OCI-LY1 (cell line): ENCODE measurements at regions not wholly inside any gene's neighbourhood (a gene's known extent, or its start where the extent isn't known, plus 50 kb on each side); places are given as distances from the start of the nearest gene placed in this dataset.

Experiments used
- H2AFZ ChIP-seq: fragments of 200-600 bp; sonication (generic), shearing (Covaris generic); 2 replicates; pipeline ENCODE4 v1.6.0; 2014; ENCODE audit warnings: antibody characterized with exemption, mild to moderate bottlenecking, low read length
- H3F3A ChIP-seq: fragments of 200-600 bp; sonication (generic), shearing (Covaris generic); 2 replicates; pipeline ENCODE4 v1.6.0; 2014; ENCODE audit warnings: mild to moderate bottlenecking, antibody characterized with exemption, low read length, moderate library complexity; ENCODE audit not compliant: insufficient read depth
- H3K27ac ChIP-seq: fragments of 200-600 bp; sonication (generic); 2 replicates; pipeline ENCODE4 v1.5.1; 2014; ENCODE audit warnings: low read length, mixed run types, mild to moderate bottlenecking, low read depth; ENCODE audit not compliant: poor library complexity, severe bottlenecking
- H3K27me3 ChIP-seq: fragments of 200-600 bp; sonication (generic); 2 replicates; pipeline ENCODE4 v1.6.0; 2014; ENCODE audit warnings: antibody characterized with exemption, mild to moderate bottlenecking, low read length, moderate library complexity; ENCODE audit not compliant: insufficient read depth
- H3K36me3 ChIP-seq: fragments of 200-600 bp; sonication (generic); 2 replicates; pipeline ENCODE4 v1.6.1; 2014; ENCODE audit warnings: mild to moderate bottlenecking, antibody characterized with exemption, low read length, moderate library complexity, mixed read lengths; ENCODE audit not compliant: insufficient read depth
- H3K4me1 ChIP-seq: fragments of 200-600 bp; sonication (generic); 2 replicates; pipeline ENCODE4 v1.5.1; 2014; ENCODE audit warnings: mild to moderate bottlenecking, low read length, moderate library complexity; ENCODE audit not compliant: insufficient read depth, severe bottlenecking
- H3K4me2 ChIP-seq: fragments of 200-600 bp; sonication (generic), shearing (Covaris generic); 2 replicates; pipeline ENCODE4 v1.6.1; 2014; ENCODE audit warnings: low read length
- H3K4me3 ChIP-seq: fragments of 200-600 bp; sonication (generic); 2 replicates; pipeline ENCODE4 v1.5.1; 2014; ENCODE audit warnings: low read length, low read depth, mild to moderate bottlenecking, mixed read lengths; ENCODE audit not compliant: poor library complexity, severe bottlenecking
- H3K79me2 ChIP-seq: fragments of 200-600 bp; shearing (Covaris generic); 2 replicates; pipeline ENCODE4 v1.6.1; 2016; ENCODE audit warnings: mixed run types, low read length, mixed read lengths; ENCODE audit not compliant: insufficient read depth
- H3K9ac ChIP-seq: fragments of 200-600 bp; sonication (generic), shearing (Covaris generic); 2 replicates; pipeline ENCODE4 v1.6.1; 2014; ENCODE audit warnings: mild to moderate bottlenecking, low read length, mixed read lengths
- H3K9me2 ChIP-seq: fragments of 200-600 bp; sonication (generic), shearing (Covaris generic); 2 replicates; pipeline ENCODE4 v1.6.1; 2014; ENCODE audit warnings: low read depth, mild to moderate bottlenecking, low read length, mixed read lengths
- H3K9me3 ChIP-seq: fragments of 200-600 bp; shearing (Covaris generic); 2 replicates; pipeline ENCODE4 v1.6.1; 2014; ENCODE audit warnings: low read length, mixed read lengths
- H4K20me1 ChIP-seq: fragments of 200-600 bp; sonication (generic), shearing (Covaris generic); 2 replicates; pipeline ENCODE4 v1.6.0; 2016; ENCODE audit warnings: mild to moderate bottlenecking, low read length; ENCODE audit not compliant: insufficient read depth
- EZH2 ChIP-seq: fragments of 200-600 bp; sonication (generic), shearing (Covaris generic); IDR thresholded peaks from 2 replicates; pipeline ENCODE4 v1.8.0; 2017; ENCODE audit warnings: borderline replicate concordance, mixed run types, mild to moderate bottlenecking, antibody characterized with exemption, low read length, moderate library complexity, mixed read lengths
- TF ChIP-seq, protein P1 (sequence below): fragments of 200-600 bp; sonication (generic), shearing (Covaris generic); IDR thresholded peaks from 2 replicates; pipeline ENCODE4 v1.5.1; 2017; ENCODE audit warnings: mild to moderate bottlenecking, antibody characterized with exemption, low read length, moderate library complexity, mixed read lengths

DNA sequence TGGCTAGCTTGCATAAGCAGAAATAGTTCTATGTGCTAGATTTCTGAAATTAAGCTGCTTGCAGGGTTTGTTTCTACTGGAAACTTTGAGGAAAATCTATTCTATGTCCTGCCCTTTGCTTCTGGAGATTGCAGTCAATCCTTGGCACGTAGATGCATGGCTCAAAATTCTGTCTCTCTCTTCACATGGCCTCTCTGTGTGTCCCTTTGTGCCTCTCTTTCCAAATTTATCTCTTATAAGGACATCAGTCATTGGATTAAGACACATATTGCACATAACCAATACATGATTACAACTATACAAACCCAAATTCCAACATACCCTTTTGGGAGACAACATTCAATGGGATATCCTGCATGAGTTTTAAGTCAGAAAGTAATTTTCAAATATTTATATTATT is 744.3 kb upstream of the CTNND2 start:
- Histone ChIP-seq H3K4me3 (no peak overlapping the region), H3K36me3 (no peaks in the 10 kb centered on the region), H3K4me1 (no peaks in the 10 kb centered on the region), H3F3A (no peaks in the 10 kb centered on the region), H3K9me2 (no peaks in the 10 kb centered on the region), H4K20me1 (no peaks in the 10 kb centered on the region), H3K27ac (no peak overlapping the region), H3K27me3 (no peaks in the 10 kb centered on the region), H3K4me2 (no peak overlapping the region), H3K9me3 (no peaks in the 10 kb centered on the region), H3K9ac (no peak overlapping the region), H2AFZ (no peak overlapping the region), H3K79me2 (no peaks in the 10 kb centered on the region)
- TF ChIP-seq, protein P1, sequence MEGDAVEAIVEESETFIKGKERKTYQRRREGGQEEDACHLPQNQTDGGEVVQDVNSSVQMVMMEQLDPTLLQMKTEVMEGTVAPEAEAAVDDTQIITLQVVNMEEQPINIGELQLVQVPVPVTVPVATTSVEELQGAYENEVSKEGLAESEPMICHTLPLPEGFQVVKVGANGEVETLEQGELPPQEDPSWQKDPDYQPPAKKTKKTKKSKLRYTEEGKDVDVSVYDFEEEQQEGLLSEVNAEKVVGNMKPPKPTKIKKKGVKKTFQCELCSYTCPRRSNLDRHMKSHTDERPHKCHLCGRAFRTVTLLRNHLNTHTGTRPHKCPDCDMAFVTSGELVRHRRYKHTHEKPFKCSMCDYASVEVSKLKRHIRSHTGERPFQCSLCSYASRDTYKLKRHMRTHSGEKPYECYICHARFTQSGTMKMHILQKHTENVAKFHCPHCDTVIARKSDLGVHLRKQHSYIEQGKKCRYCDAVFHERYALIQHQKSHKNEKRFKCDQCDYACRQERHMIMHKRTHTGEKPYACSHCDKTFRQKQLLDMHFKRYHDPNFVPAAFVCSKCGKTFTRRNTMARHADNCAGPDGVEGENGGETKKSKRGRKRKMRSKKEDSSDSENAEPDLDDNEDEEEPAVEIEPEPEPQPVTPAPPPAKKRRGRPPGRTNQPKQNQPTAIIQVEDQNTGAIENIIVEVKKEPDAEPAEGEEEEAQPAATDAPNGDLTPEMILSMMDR = no peak
- no peak for TF ChIP-seq EZH2

DNA sequence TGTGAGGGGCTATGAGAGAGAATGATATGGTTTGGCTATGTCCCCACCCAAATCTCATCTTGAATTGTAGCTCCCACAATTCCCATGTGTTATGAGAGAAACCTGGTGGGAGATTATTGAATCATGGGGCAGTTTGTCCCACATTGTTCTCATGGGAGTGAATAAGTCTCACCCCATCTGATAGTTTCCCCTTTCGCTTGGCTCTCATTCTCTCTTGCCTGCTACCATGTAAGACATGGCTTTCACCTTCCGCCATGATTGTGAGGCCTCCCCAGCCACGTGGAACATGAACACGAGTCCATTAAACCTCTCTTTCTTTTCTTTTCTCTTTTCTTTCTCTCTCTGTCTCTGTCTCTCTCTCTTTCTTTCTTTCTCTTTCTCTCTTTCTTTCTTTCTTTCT is 743.4 kb upstream of the CTNND2 start:
- no peaks in the 10 kb centered on the region for H3F3A ChIP-seq
- H3K4me2 ChIP-seq = no peak overlapping the region
- H3K9ac ChIP-seq = no peak overlapping the region
- H3K4me3 ChIP-seq = no peak overlapping the region
- no peaks in the 10 kb centered on the region for H3K9me2 ChIP-seq
- no peaks in the 10 kb centered on the region for H4K20me1 ChIP-seq
- no peak overlapping the region for H2AFZ ChIP-seq
- no peaks in the 10 kb centered on the region for H3K9me3 ChIP-seq
- no peaks in the 10 kb centered on the region for H3K27me3 ChIP-seq
- TF ChIP-seq, protein P1 = no peak
- TF ChIP-seq EZH2 = no peak
- no peaks in the 10 kb centered on the region for H3K4me1 ChIP-seq
- no peaks in the 10 kb centered on the region for H3K79me2 ChIP-seq
- H3K36me3 ChIP-seq = no peaks in the 10 kb centered on the region
- H3K27ac ChIP-seq = no peak overlapping the region

DNA sequence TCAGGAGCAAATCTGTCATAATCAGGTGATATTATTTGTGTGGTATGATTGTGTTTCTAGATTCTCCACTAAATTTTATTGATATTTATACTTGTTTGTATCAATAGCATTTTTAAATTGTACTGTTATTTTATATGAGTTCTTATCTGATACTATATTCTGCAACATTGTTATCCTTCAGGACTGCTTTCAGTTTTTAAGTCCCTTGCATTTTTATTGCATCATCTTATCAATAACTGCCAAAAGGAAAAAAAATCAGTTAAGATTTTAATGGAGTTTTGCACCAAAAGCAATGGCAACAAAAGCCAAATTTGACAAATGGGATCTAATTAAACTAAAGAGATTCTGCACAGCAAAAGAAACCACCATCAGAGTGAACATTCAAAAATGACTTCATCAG is 741.3 kb upstream of the CTNND2 start:
- no peaks in the 10 kb centered on the region for H3K27me3 ChIP-seq
- TF ChIP-seq, protein P1 = no peak
- no peak for TF ChIP-seq EZH2
- H3K9me2 ChIP-seq = no peaks in the 10 kb centered on the region

More for the DNA sequence above, 741.3 kb upstream of the CTNND2 start:
- no peak overlapping the region for H3K4me2 ChIP-seq
- no peaks in the 10 kb centered on the region for H3K4me1 ChIP-seq
- H3K9ac ChIP-seq = no peak overlapping the region
- H3K79me2 ChIP-seq = no peaks in the 10 kb centered on the region
- no peaks in the 10 kb centered on the region for H3K9me3 ChIP-seq
- no peak overlapping the region for H3K4me3 ChIP-seq
- no peaks in the 10 kb centered on the region for H4K20me1 ChIP-seq
- no peaks in the 10 kb centered on the region for H3F3A ChIP-seq
- H3K36me3 ChIP-seq = no peaks in the 10 kb centered on the region
- no peak overlapping the region for H2AFZ ChIP-seq
- no peak overlapping the region for H3K27ac ChIP-seq
